Germinal center (tissue), 1 donor: ENCODE measurements at regions not wholly inside any gene's neighbourhood (a gene's known extent, or its start where the extent isn't known, plus 50 kb on each side); places are given as distances from the start of the nearest gene placed in this dataset.
"Not testable (repeated sequence)": the region's sequence is repeated elsewhere in the genome, so short reads cannot be mapped to it uniquely, and the experiment has no call there.

ENCODE experiments used
- DNase-seq: peaks from one replicate; pipeline ENCODE4 v3.0.0; 2012; ENCODE audit warnings: mixed read lengths, low spot score

- no peak for DNase-seq
These were observed 338.2 kb downstream of the TLE1 start for GRCh38 chr9:81351166-81351565.

GRCh38 chr9:81344366-81344765 is 345.0 kb downstream of the TLE1 start:
- DNase-seq, result no peak

GRCh38 chr9:81335879-81336421 is 353.4 kb downstream of the TLE1 start:
- DNase-seq, result no peak

- DNase-seq, result no peak
These were observed 367.8 kb downstream of the TLE1 start for GRCh38 chr9:81321551-81321950.

- DNase-seq, result no peak
These were observed 368.4 kb downstream of the TLE1 start for GRCh38 chr9:81320909-81321482.

GRCh38 chr9:81318571-81318970 is 370.8 kb downstream of the TLE1 start:
- no peak for DNase-seq

GRCh38 chr9:81317939-81318338 is 371.4 kb downstream of the TLE1 start:
- DNase-seq, result no peak

GRCh38 chr9:81317223-81317622 is 372.1 kb downstream of the TLE1 start:
- no peak for DNase-seq

GRCh38 chr9:81314490-81314889 is 374.9 kb downstream of the TLE1 start:
- DNase-seq, result no peak

GRCh38 chr9:81313877-81314276 is 375.5 kb downstream of the TLE1 start:
- DNase-seq, result no peak

- no peak for DNase-seq
These were observed 377.0 kb downstream of the TLE1 start for GRCh38 chr9:81312346-81312745.

GRCh38 chr9:81308404-81308803 is 380.9 kb downstream of the TLE1 start:
- no peak for DNase-seq

GRCh38 chr9:81307791-81308190 is 381.6 kb downstream of the TLE1 start:
- not testable (repeated sequence) for DNase-seq

GRCh38 chr9:81305561-81306182 is 383.7 kb downstream of the TLE1 start:
- no peak for DNase-seq

GRCh38 chr9:81303658-81304057 is 385.7 kb downstream of the TLE1 start:
- DNase-seq, result no peak

- no peak for DNase-seq
These were observed 395.7 kb downstream of the TLE1 start for GRCh38 chr9:81293651-81294050.

GRCh38 chr9:81292056-81292805 is 397.1 kb downstream of the TLE1 start:
- DNase-seq, result no peak

- DNase-seq, result no peak
These were observed 399.7 kb downstream of the TLE1 start for GRCh38 chr9:81289622-81290021.

GRCh38 chr9:81268048-81268447 is 421.3 kb downstream of the TLE1 start:
- DNase-seq, result no peak

- no peak for DNase-seq
These were observed 422.7 kb downstream of the TLE1 start for GRCh38 chr9:81266674-81267073.

GRCh38 chr9:81266086-81266485 is 423.3 kb downstream of the TLE1 start:
- DNase-seq, result no peak

- DNase-seq, result no peak
These were observed 424.8 kb downstream of the TLE1 start for GRCh38 chr9:81264516-81264915.

GRCh38 chr9:81259896-81260295 is 429.5 kb downstream of the TLE1 start:
- DNase-seq, result no peak
